HG03159 (cell line): ENCODE measurements at regions not wholly inside any gene's neighbourhood (a gene's known extent, or its start where the extent isn't known, plus 50 kb on each side); places are given as distances from the start of the nearest gene placed in this dataset.
A peak's percentile ranks its signal among the peaks of the same experiment; 100 is the strongest.

Experiments
- ATAC-seq: cut with Tn5 transposase; IDR thresholded peaks from one replicate; pipeline ENCODE4 v1.9.1; 2021; ENCODE audit warnings: mild to moderate bottlenecking, moderate library complexity; ENCODE audit not compliant: unreplicated experiment

DNA sequence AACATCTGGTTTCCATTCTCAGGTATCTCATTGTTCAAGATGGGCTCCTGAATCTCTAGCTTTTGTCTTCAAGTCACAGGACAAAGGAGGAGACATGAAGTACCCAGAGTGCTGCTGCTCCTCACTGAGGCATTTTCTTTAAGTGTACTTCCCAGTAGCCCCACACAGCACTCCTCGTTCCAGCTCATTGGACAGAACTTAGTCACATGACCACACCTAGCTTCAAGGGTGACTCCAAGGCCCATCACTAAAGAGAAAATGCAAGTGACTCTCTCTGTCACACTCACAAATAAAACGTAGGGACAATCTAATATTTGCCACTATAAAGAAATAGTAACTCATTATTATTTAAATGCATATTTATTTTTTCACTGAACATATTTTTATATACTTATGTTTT, 58.3 kb upstream of the NEUROD6 start:
- no peak for ATAC-seq

DNA sequence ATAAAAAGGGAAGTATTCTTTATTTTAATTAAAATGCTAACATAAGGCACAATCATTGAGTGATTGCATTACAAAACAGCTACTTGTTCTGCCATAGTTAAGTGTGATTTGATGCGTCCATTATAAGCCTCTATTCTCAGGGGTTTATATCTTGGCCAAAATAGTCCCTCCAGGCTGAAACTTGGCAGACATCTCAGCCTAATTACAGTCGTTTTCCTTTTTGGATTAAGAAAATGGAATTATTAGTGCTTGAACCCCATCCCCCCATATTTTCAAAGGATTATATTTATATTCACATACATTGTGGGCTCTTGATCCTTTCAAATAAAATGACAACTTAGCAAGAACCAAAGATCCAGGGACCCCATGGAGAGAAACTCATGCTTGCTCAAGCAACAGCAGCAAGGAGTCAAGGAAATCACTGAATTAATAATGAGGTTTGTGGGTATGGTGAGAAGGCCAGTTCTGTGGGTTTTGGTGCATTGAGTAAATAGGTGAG, 66.7 kb upstream of the NEUROD6 start:
- no peak for ATAC-seq

GRCh38 chr7:31408140-31408729, 67.7 kb upstream of the NEUROD6 start:
- no peak for ATAC-seq

DNA sequence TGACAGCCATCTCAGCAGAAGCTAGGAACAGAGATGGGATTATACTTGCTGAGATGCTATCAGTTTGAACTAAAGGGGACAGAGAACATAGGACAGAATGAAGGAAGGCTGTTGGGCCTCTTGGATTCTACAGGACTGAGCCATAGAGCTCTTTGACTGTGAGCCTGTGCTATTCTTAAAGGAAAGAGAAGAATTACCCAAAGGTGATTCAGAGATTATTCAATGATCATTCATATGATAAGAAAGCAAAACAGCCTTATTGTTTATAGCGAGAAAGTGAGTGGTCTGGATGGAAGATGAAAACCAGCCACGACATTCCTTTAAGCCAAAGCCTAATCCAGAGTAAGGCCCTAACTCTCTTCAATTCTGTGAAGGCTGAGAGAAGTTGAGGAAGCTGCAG, 69.7 kb upstream of the NEUROD6 start:
- no peak for ATAC-seq

DNA sequence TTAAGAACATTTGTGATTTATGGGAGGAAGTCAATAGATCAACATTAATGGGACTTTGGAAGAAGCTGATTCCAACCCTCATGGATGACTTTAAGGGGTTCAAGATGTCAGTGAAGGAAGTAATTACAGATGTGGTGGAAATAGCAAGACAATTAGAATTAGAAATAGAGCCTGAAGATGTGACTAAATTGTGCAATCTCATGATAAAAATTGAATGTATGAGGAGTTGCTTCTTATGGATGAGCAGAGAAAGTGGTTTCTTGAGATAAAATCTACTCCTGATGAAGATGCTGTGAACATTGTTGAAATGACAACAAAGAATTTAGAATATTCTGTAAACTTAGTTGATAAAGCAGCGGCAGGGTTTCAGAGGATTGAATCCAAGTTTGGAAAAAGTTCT, 70.9 kb upstream of the NEUROD6 start:
- ATAC-seq, result no peak

GRCh38 chr7:31413766-31414165, 73.2 kb upstream of the NEUROD6 start:
- no peak for ATAC-seq

- ATAC-seq, result no peak
Measured at GRCh38 chr7:31416381-31416870, 75.9 kb upstream of the NEUROD6 start.

- ATAC-seq, result no peak
Measured at GRCh38 chr7:31418928-31419327, 78.4 kb upstream of the NEUROD6 start.

GRCh38 chr7:31419505-31420055, 79.1 kb upstream of the NEUROD6 start:
- ATAC-seq, result no peak

GRCh38 chr7:31420948-31421347, 80.4 kb upstream of the NEUROD6 start:
- ATAC-seq, result no peak

- no peak for ATAC-seq
Measured at GRCh38 chr7:31421607-31422006, 81.1 kb upstream of the NEUROD6 start.

GRCh38 chr7:31423994-31424393, 83.5 kb upstream of the NEUROD6 start:
- ATAC-seq, result no peak

GRCh38 chr7:31432176-31432575, 81.7 kb upstream of the ITPRID1 start:
- ATAC-seq, result no peak

DNA sequence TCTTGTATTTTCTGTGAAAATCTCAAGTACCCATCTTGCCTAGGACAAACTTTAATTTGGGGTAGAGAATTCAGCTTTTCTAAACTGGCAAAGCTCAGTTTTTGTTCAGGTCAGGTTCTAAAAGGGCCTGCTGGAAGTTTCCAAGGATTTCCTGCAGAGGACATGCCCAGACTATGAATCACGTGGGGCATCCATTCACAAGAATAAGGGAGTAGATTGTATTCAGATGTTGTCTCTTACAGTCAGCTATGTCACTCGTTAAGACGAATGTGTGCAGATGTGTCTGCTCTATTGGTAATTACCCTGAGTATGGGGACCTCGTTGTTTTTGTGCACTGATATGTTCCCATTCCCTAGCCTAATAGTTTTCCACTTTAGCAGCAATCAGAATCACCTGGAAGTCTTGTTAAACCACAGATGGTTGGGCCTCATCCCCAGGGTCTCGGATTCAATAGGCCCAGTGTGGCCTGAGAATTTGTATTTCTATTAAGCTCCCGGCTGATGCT, 81.0 kb upstream of the ITPRID1 start:
- no peak for ATAC-seq

DNA sequence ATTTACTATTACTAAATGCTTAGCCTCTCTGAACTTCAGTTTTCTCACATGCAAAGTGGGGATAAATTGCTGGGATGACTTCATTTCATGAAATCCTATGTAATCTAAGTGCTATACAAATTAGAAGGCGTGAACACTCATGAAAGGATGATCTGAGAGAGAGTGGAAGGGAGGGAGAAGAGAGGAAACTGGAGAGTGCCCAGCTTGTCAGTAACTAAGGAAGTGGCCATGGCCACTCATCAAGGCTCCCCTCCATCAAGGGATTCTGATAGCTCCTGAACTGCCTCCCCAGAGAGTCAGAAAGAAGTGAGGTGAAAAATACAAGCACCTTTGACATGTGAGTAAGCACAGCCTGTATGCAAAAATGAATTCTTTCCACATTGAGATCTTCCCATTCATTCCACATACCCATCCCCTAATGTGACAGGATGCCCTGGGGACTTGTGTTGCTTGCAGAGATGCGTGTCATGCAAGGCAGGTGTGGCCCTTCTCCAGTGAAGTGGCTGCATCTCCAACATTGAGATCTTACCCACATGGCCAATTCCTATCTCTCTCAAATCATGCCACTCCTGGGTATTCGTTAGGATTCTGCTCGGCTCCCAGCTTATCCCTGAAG, 76.5 kb upstream of the ITPRID1 start:
- no peak for ATAC-seq

- ATAC-seq, result no peak
Measured at GRCh38 chr7:31439165-31439564, 74.7 kb upstream of the ITPRID1 start.

GRCh38 chr7:31440511-31440910, 73.4 kb upstream of the ITPRID1 start:
- ATAC-seq, result no peak

DNA sequence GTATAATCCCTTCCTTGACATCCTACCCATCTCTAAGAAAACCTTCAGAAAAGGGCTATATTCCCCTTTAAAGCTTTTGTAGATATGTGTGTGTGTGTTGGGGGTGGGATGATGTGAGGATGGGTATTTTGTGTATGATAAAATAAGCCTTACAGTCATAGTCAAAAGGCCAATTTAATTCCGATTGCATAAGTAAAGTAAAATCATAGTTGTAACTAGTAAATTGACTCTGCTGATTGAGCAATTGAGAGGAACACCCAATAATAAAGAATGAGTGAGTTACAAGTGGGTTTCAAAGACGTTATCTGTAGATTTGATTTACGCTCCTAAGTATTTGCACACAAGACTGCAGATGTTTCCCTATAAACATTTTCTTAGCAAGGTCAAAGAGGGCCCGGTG, 71.3 kb upstream of the ITPRID1 start:
- no peak for ATAC-seq

DNA sequence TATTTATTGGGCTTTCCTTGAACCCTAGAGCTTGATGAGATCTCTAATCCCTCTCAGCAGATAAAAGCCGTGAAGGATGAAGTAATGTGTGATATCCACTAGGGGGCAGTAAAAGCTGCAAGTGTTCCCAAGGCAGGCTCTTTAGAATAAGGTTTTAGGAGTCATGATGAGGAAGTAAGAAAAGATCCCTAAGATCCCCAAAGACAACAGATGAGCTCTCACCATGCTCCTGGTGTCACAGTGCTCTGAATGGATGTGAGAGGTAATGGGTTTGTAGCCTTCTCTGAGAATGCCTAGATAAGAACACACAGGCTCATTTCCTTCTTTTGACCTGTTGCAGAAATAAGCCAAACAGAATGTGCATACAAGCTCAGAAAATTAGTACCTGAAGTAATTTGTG, 70.4 kb upstream of the ITPRID1 start:
- peak; percentile 93 for ATAC-seq

GRCh38 chr7:31444196-31444595, 69.7 kb upstream of the ITPRID1 start:
- ATAC-seq, result no peak

DNA sequence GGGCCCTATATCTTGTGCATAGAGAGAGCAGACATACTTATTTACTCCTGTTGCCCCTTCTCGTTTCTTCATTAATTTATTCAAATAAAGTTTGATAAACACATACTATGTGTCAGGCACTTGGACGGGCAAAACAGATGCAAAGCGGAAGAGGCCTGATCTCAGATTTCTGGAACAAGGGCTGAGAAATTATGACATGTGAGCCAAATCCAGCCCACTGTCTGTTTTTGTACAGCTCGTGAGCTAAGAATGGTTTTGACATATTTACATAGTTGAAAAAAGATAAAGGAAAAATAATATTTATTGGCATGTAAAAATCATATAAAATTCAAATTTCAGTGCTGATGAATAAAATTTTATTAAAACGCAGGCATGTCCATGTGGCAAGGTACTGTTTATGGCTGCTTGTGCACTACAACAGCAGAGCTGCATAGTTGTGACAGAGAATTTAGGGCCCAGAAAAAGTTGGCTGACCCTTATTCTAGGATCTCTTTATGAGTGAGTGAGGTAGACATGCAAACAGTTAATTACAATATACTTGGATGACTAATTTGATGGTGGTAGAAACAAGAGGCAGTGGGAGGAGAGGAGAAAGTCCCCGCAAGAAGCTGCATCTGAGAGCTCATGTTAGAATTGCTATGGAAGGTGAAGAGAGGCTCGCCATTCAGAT, 68.1 kb upstream of the ITPRID1 start:
- ATAC-seq, result no peak

- no peak for ATAC-seq
Measured at GRCh38 chr7:31448649-31449048, 65.2 kb upstream of the ITPRID1 start.
